Body of pancreas (tissue), 4 donors: ENCODE measurements at regions not wholly inside any gene's neighbourhood (a gene's known extent, or its start where the extent isn't known, plus 50 kb on each side); places are given as distances from the start of the nearest gene placed in this dataset.

Source experiments
- ATAC-seq: fragments of 150-250 bp; one replicate; pipeline ENCODE4 v1.9.1; 2016
- DNase-seq, 4 donors: peaks; one replicate each; pipeline ENCODE4 v3.0.0-alpha.2; 2019
- H3K27ac ChIP-seq, 4 donors: fragments of 200-600 bp; sonication (generic); 1 replicate in 3 of 4; 2 replicates in 1 of 4; pipeline versions ENCODE4 v1.5.1 to v1.6.1; 2016 to 2019; ENCODE audit warnings: mild to moderate bottlenecking in 1 of 4, mixed read lengths in 1 of 4, moderate library complexity in 1 of 4
- H3K27me3 ChIP-seq, 2 donors: fragments of 200-600 bp; sonication (generic); one replicate each; pipeline ENCODE4 v1.6.0; 2016; ENCODE audit warnings: mild to moderate bottlenecking in 1 of 2
- H3K36me3 ChIP-seq, 2 donors: fragments of 200-600 bp; sonication (generic); replicated peaks in 1 of 2; 2 replicates each; pipeline ENCODE4 v1.5.1; 2016; ENCODE audit warnings: low read depth in 2 of 2; ENCODE audit not compliant: insufficient read depth in 1 of 2
- H3K4me1 ChIP-seq: fragments of 200-600 bp; sonication (generic); one replicate; pipeline ENCODE4 v1.6.0; 2016
- H3K4me3 ChIP-seq, 2 donors: fragments of 200-600 bp; sonication (generic); 1 replicate in 1 of 2; 2 replicates in 1 of 2; pipeline ENCODE4 v1.5.1; 2016 to 2019
- H3K9me3 ChIP-seq, 3 donors: fragments of 200-600 bp; sonication (generic); 1 replicate in 2 of 3; 2 replicates in 1 of 3; pipeline ENCODE4 v1.5.1; 2016
- POLR2A ChIP-seq, 3 donors: fragments of 450-650 bp; IDR thresholded peaks; one replicate each; pipeline ENCODE4 v1.6.1; 2016; ENCODE audit warnings: antibody characterized with exemption in 3 of 3, mild to moderate bottlenecking in 2 of 3
- whole genome bisulfite sequencing, 2 donors: methylation state at CpG; one replicate each; pipeline ENCODE4 v1.1.5; 2017; 5-methylcytosine and 5-hydroxymethylcytosine counted together
- intact Hi-C: fragments of 100-400 bp; cut with DNase I; formaldehyde crosslinking; loops from one replicate; pipeline ENCODE4 v1.15.1; 2023
- TF ChIP-seq, protein P1 (sequence below), 7 experiments: fragments of 450-650 bp in 4 of 7; fragments of 200-600 bp in 3 of 7; sonication (generic) in 3 of 7; IDR thresholded peaks; one replicate each; pipeline ENCODE4 v1.5.1; 2016 to 2019; ENCODE audit warnings: antibody characterized with exemption in 7 of 7

DNA sequence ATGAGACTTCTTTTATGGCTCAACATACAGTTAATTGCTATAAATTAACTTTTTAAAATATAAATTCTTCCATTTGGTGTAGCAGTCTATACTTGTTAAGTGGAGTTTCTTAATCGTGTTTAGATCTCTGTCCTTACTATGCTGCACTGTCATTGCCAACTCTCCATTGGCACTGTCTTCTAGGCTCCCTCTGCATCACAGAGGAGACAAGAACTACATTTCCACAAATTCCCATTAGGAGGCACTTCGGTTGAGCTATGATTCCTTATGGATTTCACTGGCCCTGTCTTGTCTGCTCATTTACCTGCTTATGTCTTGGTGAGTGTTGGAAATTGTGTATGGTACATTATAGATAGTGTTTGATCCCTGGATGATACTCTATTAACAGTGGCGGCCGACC lies 630.9 kb upstream of the ATXN7L3B start:
- H3K27ac ChIP-seq, result no peak overlapping the region
- 75 to 81% methylated on average over 4 of the region's 4 CpGs for WGBS, 2 donors
- H3K9me3 ChIP-seq, result no peaks in the 10 kb centered on the region
- no peaks in the 10 kb centered on the region for H3K27me3 ChIP-seq
- no peak for TF ChIP-seq POLR2A (IDR thresholded peaks at IDR 0.05)
- TF ChIP-seq, protein P1, sequence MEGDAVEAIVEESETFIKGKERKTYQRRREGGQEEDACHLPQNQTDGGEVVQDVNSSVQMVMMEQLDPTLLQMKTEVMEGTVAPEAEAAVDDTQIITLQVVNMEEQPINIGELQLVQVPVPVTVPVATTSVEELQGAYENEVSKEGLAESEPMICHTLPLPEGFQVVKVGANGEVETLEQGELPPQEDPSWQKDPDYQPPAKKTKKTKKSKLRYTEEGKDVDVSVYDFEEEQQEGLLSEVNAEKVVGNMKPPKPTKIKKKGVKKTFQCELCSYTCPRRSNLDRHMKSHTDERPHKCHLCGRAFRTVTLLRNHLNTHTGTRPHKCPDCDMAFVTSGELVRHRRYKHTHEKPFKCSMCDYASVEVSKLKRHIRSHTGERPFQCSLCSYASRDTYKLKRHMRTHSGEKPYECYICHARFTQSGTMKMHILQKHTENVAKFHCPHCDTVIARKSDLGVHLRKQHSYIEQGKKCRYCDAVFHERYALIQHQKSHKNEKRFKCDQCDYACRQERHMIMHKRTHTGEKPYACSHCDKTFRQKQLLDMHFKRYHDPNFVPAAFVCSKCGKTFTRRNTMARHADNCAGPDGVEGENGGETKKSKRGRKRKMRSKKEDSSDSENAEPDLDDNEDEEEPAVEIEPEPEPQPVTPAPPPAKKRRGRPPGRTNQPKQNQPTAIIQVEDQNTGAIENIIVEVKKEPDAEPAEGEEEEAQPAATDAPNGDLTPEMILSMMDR (IDR thresholded peaks at IDR 0.05), result no peak
- ATAC-seq, result no peak
- no peaks in the 10 kb centered on the region for H3K36me3 ChIP-seq
- no peak for DNase-seq
- intact Hi-C loops, result no loop called here
- H3K4me3 ChIP-seq, result no peak overlapping the region
- H3K4me1 ChIP-seq, result no peaks in the 10 kb centered on the region

DNA sequence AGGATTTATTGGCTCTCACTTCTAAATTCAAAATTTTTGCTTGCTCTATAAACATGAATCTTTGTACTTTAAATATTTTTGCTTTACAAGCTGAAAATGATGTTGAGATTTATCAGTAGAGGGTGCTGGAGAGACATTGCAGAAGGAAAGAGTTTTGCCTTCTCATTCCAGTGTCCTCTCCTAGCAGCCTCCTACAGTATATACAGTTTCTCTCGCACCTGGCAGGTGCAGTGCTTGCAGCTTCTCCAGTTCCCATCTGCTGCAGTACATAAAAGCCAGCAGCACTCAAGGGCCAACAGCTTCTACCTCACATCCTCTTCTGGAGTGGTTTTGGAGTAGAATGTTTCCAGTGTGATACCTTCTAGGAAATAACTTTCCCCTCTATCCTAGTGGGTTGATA lies 601.8 kb upstream of the ATXN7L3B start:
- Histone ChIP-seq H3K27ac (no peak overlapping the region), H3K4me1 (no peaks in the 10 kb centered on the region), H3K27me3 (no peaks in the 10 kb centered on the region), H3K9me3 (no peaks in the 10 kb centered on the region), H3K36me3 (no peaks in the 10 kb centered on the region), H3K4me3 (no peak overlapping the region)
- ATAC-seq, result no peak
- TF ChIP-seq POLR2A (IDR thresholded peaks at IDR 0.05), result no peak
- TF ChIP-seq, protein P1 (IDR thresholded peaks at IDR 0.05), result peak in 6 of 7 experiments; percentile 18 to 48 (median 36)
- intact Hi-C loops, result no loop called here
- WGBS, 2 donors, result 8 to 14% methylated on average over 1 of the region's 1 CpG
- no peak for DNase-seq

DNA sequence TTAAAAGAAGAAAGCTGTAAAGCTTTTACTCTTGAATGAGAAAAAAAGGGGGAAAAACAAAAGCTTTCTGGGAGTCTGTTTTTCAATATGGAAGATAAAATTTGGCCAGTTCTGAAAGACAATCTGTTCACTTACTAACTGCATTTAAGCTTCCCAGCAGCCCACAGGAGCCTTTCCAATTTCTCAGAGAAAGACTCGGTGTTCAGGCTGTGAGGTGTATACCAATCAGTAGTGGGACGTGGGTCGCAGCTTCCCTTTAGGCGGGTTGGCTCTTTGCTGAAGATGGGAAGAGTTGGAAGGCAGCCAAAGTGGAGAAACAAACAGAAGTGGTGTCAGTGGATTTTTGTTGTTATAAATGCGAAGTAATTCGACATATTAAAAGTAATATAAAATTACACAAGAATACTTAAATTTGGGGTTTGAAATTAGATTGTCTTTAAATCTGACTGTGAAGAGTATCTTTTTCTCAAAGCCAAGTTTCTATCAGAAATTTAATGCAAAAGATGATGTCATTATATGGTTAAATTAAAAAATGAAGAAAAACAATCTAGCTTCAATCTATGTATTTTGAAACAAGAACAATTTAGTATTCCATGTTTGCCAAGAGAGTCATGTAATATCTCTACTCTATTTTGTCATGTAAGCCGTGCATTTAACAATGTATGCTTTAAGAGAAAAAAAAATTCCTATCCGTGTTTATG lies 590.2 kb upstream of the ATXN7L3B start:
- no peak overlapping the region for H3K27ac ChIP-seq
- H3K4me3 ChIP-seq, result no peak overlapping the region
- 76 to 80% methylated on average over 8 of the region's 8 CpGs for WGBS, 2 donors
- intact Hi-C loops, result no loop called here
- ATAC-seq (no peak), DNase-seq (no peak)
- H3K27me3 ChIP-seq, result no peaks in the 10 kb centered on the region
- no peaks in the 10 kb centered on the region for H3K9me3 ChIP-seq
- H3K36me3 ChIP-seq, result no peaks in the 10 kb centered on the region
- TF ChIP-seq, protein P1 (IDR thresholded peaks at IDR 0.05), result no peak
- no peak for TF ChIP-seq POLR2A (IDR thresholded peaks at IDR 0.05)
- peaks cover 7% of the 10 kb centered on the region for H3K4me1 ChIP-seq

DNA sequence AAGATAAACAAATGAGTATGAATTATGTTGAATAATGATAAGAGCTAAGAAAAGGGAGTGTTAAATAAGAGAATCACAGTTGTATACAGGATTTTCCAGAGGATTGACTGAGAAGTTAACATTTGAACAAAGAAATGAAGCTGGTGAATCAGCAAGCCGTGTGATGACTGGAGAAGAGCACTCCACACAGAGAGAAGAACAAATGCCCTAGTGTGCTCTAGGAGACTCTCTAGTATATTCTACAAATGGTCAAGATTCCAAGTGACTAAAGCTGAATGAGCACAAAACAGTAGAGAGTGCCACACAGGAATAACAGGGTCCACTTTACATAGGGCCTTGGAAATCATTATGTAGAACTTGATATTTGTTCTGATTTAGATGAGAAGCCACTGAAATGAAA lies 587.1 kb upstream of the ATXN7L3B start:
- ATAC-seq (no peak), DNase-seq (no peak)
- WGBS, 2 donors, result 67 to 71% methylated on average over 1 of the region's 1 CpG
- no peaks in the 10 kb centered on the region for H3K27me3 ChIP-seq
- peaks cover 7% of the 10 kb centered on the region for H3K4me1 ChIP-seq
- intact Hi-C loops, result no loop called here
- no peak for TF ChIP-seq POLR2A (IDR thresholded peaks at IDR 0.05)
- TF ChIP-seq, protein P1 (IDR thresholded peaks at IDR 0.05), result no peak
- no peaks in the 10 kb centered on the region for H3K36me3 ChIP-seq
- no peaks in the 10 kb centered on the region for H3K9me3 ChIP-seq
- no peak overlapping the region for H3K4me3 ChIP-seq
- no peak overlapping the region for H3K27ac ChIP-seq
